ENCODE measurements at regions not wholly inside any gene's neighbourhood (a gene's known extent, or its start where the extent isn't known, plus 50 kb on each side); places are given as distances from the start of the nearest gene placed in this dataset.

DNA sequence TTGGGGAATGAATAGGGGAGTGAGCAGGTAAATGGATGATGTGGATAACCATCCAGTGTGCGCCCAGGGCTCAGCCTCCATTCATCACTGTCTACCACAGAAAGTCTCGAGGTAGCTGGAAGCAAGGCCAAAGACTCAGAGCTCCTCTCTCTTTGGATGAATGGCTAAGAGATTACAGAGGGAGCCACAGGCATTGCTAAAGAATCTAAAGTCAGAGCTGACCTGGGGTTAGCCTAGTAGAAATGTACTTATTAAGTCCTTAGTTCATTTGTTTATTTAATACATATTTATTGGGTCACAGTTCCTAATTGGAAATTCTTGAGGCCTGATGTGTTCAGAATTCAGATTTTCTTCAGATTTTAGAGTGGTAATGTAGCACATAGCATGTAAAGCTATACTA is 88.7 kb upstream of the HPF1 start:
- no peak for TF ChIP-seq ZNF391 (tag by site-specific recombination; IDR thresholded peaks at IDR 0.05; ENCODE audit: borderline replicate concordance, low read depth)
- TF ChIP-seq ZBTB8A (tag by site-specific recombination; IDR thresholded peaks at IDR 0.05), result no peak
- no peak for TF ChIP-seq ZSCAN23 (tag by site-specific recombination; IDR thresholded peaks at IDR 0.05)
- TF ChIP-seq, protein P1, sequence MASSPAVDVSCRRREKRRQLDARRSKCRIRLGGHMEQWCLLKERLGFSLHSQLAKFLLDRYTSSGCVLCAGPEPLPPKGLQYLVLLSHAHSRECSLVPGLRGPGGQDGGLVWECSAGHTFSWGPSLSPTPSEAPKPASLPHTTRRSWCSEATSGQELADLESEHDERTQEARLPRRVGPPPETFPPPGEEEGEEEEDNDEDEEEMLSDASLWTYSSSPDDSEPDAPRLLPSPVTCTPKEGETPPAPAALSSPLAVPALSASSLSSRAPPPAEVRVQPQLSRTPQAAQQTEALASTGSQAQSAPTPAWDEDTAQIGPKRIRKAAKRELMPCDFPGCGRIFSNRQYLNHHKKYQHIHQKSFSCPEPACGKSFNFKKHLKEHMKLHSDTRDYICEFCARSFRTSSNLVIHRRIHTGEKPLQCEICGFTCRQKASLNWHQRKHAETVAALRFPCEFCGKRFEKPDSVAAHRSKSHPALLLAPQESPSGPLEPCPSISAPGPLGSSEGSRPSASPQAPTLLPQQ (tag by site-specific recombination; IDR thresholded peaks at IDR 0.05), result no peak
- no peak for TF ChIP-seq ZNF555 (tag by site-specific recombination; conservative IDR thresholded peaks at IDR 0.05)
- TF ChIP-seq, protein P2, sequence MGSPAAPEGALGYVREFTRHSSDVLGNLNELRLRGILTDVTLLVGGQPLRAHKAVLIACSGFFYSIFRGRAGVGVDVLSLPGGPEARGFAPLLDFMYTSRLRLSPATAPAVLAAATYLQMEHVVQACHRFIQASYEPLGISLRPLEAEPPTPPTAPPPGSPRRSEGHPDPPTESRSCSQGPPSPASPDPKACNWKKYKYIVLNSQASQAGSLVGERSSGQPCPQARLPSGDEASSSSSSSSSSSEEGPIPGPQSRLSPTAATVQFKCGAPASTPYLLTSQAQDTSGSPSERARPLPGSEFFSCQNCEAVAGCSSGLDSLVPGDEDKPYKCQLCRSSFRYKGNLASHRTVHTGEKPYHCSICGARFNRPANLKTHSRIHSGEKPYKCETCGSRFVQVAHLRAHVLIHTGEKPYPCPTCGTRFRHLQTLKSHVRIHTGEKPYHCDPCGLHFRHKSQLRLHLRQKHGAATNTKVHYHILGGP (tag by site-specific recombination; IDR thresholded peaks at IDR 0.05), result no peak
- no peak for TF ChIP-seq ZSCAN16 (tag by site-specific recombination; IDR thresholded peaks at IDR 0.05)
- no peak for TF ChIP-seq ZNF629 (tag by site-specific recombination; IDR thresholded peaks at IDR 0.05)
- TF ChIP-seq ZNF596 (tag by site-specific recombination; IDR thresholded peaks at IDR 0.05), result no peak
- no peak for TF ChIP-seq ZNF423 (tag by site-specific recombination; IDR thresholded peaks at IDR 0.05)
- TF ChIP-seq ZNF776 (tag by site-specific recombination; IDR thresholded peaks at IDR 0.05; ENCODE audit: borderline replicate concordance), result no peak
- TF ChIP-seq ZNF561 (tag by site-specific recombination; IDR thresholded peaks at IDR 0.05; ENCODE audit: borderline replicate concordance), result no peak
- TF ChIP-seq, protein P3, sequence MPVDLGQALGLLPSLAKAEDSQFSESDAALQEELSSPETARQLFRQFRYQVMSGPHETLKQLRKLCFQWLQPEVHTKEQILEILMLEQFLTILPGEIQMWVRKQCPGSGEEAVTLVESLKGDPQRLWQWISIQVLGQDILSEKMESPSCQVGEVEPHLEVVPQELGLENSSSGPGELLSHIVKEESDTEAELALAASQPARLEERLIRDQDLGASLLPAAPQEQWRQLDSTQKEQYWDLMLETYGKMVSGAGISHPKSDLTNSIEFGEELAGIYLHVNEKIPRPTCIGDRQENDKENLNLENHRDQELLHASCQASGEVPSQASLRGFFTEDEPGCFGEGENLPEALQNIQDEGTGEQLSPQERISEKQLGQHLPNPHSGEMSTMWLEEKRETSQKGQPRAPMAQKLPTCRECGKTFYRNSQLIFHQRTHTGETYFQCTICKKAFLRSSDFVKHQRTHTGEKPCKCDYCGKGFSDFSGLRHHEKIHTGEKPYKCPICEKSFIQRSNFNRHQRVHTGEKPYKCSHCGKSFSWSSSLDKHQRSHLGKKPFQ (tag by site-specific recombination; IDR thresholded peaks at IDR 0.05), result no peak
- no peak for TF ChIP-seq ZNF521 (tag by site-specific recombination; IDR thresholded peaks at IDR 0.05)
- no peak for TF ChIP-seq ZNF248 (tag by site-specific recombination; IDR thresholded peaks at IDR 0.05)
- TF ChIP-seq, protein P4, sequence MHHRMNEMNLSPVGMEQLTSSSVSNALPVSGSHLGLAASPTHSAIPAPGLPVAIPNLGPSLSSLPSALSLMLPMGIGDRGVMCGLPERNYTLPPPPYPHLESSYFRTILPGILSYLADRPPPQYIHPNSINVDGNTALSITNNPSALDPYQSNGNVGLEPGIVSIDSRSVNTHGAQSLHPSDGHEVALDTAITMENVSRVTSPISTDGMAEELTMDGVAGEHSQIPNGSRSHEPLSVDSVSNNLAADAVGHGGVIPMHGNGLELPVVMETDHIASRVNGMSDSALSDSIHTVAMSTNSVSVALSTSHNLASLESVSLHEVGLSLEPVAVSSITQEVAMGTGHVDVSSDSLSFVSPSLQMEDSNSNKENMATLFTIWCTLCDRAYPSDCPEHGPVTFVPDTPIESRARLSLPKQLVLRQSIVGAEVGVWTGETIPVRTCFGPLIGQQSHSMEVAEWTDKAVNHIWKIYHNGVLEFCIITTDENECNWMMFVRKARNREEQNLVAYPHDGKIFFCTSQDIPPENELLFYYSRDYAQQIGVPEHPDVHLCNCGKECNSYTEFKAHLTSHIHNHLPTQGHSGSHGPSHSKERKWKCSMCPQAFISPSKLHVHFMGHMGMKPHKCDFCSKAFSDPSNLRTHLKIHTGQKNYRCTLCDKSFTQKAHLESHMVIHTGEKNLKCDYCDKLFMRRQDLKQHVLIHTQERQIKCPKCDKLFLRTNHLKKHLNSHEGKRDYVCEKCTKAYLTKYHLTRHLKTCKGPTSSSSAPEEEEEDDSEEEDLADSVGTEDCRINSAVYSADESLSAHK (tag by site-specific recombination; IDR thresholded peaks at IDR 0.05), result no peak
- TF ChIP-seq KLF9 (tag by site-specific recombination; IDR thresholded peaks at IDR 0.05; ENCODE audit: low read depth), result no peak
- Histone ChIP-seq H3K4me3 (ENCODE audit: low read depth, low read length) (no peak overlapping the region), H3K4me1 (ENCODE audit: control insufficient read depth, insufficient read depth, low read length) (no peaks in the 10 kb centered on the region), H3K9me3 (ENCODE audit: control insufficient read depth, insufficient read depth, low read depth, low read length) (no peaks in the 10 kb centered on the region), H3K27ac (ENCODE audit: extremely low read depth, low read depth, low read length) (no peak overlapping the region), H3K36me3 (ENCODE audit: control insufficient read depth in 2 of 2, insufficient read depth in 1 of 2, low read length in 2 of 2) (no peaks in the 10 kb centered on the region)
- ChIA-PET POLR2A (no interaction called here), CTCF (no interaction called here)

DNA sequence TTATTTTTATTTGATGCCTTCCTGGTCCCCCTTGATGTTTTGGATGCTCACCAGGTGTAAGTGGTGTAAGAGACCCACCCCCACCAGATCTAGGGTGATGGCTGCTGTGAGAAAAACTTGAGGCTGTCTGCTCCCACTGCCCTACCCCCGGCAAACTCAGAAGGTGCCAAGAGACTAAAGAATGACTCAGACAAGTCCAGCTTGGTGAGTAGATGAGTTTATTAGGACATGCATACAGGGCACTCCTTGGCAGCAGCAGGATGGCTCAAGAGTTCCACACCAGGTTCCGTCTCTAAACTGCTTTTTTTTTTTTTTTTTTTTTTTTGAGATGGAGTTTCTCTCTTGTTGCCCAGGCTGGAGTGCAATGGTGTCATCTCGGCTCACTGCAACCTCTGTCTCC is 84.0 kb upstream of the HPF1 start:
- Histone ChIP-seq H3K27ac (ENCODE audit: extremely low read depth, low read depth, low read length) (no peak overlapping the region), H3K9me3 (ENCODE audit: control insufficient read depth, insufficient read depth, low read depth, low read length) (no peaks in the 10 kb centered on the region), H3K36me3 (ENCODE audit: control insufficient read depth in 2 of 2, insufficient read depth in 1 of 2, low read length in 2 of 2) (no peaks in the 10 kb centered on the region), H3K4me3 (ENCODE audit: low read depth, low read length) (no peak overlapping the region), H3K4me1 (ENCODE audit: control insufficient read depth, insufficient read depth, low read length) (no peaks in the 10 kb centered on the region)
- ChIA-PET CTCF (interaction anchor here (1.4 kb wide), 1 partner anchor 31 kb away, joined by 4 read pairs; no protein-coding TSS in a partner anchor), POLR2A (no interaction called here)
- TF ChIP-seq HOXA7 (CRISPR knock-in tag; IDR thresholded peaks at IDR 0.05; ENCODE audit: borderline replicate concordance) (no peak), OSR2 (tag by site-specific recombination; IDR thresholded peaks at IDR 0.05) (no peak), IKZF3 (tag by site-specific recombination; IDR thresholded peaks at IDR 0.05) (no peak)
- TF ChIP-seq, protein P5, sequence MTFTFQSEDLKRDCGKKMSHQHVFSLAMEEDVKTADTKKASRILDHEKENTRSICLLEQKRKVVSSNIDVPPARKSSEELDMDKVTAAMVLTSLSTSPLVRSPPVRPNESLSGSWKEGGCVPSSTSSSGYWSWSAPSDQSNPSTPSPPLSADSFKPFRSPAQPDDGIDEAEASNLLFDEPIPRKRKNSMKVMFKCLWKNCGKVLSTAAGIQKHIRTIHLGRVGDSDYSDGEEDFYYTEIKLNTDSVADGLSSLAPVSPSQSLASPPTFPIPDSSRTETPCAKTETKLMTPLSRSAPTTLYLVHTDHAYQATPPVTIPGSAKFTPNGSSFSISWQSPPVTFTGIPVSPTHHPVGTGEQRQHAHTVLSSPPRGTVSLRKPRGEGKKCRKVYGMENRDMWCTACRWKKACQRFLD (tag by site-specific recombination; IDR thresholded peaks at IDR 0.05), result no peak
- TF ChIP-seq, protein P6, sequence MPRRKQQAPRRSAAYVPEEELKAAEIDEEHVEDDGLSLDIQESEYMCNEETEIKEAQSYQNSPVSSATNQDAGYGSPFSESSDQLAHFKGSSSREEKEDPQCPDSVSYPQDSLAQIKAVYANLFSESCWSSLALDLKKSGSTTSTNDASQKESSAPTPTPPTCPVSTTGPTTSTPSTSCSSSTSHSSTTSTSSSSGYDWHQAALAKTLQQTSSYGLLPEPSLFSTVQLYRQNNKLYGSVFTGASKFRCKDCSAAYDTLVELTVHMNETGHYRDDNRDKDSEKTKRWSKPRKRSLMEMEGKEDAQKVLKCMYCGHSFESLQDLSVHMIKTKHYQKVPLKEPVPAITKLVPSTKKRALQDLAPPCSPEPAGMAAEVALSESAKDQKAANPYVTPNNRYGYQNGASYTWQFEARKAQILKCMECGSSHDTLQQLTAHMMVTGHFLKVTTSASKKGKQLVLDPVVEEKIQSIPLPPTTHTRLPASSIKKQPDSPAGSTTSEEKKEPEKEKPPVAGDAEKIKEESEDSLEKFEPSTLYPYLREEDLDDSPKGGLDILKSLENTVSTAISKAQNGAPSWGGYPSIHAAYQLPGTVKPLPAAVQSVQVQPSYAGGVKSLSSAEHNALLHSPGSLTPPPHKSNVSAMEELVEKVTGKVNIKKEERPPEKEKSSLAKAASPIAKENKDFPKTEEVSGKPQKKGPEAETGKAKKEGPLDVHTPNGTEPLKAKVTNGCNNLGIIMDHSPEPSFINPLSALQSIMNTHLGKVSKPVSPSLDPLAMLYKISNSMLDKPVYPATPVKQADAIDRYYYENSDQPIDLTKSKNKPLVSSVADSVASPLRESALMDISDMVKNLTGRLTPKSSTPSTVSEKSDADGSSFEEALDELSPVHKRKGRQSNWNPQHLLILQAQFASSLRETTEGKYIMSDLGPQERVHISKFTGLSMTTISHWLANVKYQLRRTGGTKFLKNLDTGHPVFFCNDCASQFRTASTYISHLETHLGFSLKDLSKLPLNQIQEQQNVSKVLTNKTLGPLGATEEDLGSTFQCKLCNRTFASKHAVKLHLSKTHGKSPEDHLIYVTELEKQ (tag by site-specific recombination; IDR thresholded peaks at IDR 0.05; ENCODE audit: borderline replicate concordance), result no peak
- TF ChIP-seq, protein P7, sequence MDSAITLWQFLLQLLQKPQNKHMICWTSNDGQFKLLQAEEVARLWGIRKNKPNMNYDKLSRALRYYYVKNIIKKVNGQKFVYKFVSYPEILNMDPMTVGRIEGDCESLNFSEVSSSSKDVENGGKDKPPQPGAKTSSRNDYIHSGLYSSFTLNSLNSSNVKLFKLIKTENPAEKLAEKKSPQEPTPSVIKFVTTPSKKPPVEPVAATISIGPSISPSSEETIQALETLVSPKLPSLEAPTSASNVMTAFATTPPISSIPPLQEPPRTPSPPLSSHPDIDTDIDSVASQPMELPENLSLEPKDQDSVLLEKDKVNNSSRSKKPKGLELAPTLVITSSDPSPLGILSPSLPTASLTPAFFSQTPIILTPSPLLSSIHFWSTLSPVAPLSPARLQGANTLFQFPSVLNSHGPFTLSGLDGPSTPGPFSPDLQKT (IDR thresholded peaks at IDR 0.05; ENCODE audit: borderline replicate concordance, low read depth, low read length), result no peak
